HG03520 (cell line): ENCODE measurements at regions not wholly inside any gene's neighbourhood (a gene's known extent, or its start where the extent isn't known, plus 50 kb on each side); places are given as distances from the start of the nearest gene placed in this dataset.
"Not testable (repeated sequence)": the region's sequence is repeated elsewhere in the genome, so short reads cannot be mapped to it uniquely, and the experiment has no call there.

ENCODE experiments used
- ATAC-seq: cut with Tn5 transposase; IDR thresholded peaks from one replicate; pipeline ENCODE4 v1.9.1; 2021; ENCODE audit warnings: mild to moderate bottlenecking, moderate library complexity; ENCODE audit not compliant: unreplicated experiment

DNA sequence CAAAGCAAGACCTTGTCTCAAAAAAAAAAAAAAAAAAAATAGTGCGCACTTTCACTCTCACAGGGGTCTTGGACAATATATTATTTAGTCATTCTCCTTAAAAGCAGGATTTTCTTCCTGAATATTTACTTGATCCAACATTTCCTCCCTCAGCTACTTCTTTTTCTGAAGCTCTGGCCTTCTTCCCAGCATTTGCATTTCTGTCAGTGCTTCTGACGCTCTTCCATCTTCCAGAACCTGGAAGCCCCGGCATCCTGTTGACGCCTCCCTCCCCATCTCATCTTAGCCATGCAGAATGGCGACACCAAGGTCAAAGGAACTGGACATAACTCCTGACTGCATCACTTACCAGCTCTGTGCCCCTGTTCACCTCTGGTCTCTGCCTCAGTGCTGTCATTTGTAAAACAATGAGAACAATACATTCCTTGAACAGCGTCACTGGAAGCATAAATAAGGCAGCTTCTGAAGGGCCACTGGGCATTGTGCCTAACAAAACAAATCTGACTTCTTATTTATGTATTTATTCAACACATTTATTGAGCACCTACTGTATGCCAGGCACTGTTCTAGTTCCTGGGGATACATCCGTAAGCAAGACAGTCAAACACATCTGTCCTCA is 90.9 kb upstream of the MDM1 start:
- ATAC-seq: no peak

DNA sequence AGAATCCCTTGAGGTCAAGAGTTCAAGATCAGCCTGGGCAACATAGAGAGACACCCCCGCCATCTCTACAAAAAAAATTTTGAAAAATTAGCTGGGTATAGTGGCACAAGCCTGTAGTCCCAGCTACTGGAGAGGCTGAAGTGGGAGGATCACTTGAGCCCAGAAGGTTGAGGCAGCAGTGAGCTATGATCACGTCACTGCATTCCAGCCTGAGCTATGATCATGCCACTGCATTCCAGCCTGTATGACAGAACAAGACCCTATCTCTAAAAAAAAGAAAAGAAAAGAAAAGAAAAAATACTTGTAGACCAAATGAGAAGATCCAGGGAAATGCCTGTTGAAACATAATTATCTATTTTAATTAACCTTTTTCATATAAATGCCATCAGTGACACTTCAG is 93.8 kb upstream of the MDM1 start:
- no peak for ATAC-seq

DNA sequence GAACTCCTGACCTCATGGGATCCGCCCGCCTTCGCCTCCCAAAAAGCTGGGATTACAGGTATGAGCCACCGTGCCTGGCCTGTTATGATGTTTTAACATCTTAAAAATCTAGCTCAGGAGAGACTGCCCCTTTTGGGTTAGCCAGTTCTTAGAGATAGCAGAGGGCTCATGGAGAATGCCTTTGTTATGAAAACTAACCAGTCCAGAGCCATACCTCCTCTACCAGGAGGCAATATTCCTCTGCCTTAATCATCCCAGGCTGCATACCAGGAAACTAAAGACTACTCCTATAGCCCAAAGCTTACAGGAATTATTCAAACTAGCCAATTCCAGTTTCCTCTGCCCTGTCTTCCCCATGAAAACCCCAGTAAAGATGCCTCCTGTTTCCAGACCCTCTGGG is 96.0 kb upstream of the MDM1 start:
- no peak for ATAC-seq

DNA sequence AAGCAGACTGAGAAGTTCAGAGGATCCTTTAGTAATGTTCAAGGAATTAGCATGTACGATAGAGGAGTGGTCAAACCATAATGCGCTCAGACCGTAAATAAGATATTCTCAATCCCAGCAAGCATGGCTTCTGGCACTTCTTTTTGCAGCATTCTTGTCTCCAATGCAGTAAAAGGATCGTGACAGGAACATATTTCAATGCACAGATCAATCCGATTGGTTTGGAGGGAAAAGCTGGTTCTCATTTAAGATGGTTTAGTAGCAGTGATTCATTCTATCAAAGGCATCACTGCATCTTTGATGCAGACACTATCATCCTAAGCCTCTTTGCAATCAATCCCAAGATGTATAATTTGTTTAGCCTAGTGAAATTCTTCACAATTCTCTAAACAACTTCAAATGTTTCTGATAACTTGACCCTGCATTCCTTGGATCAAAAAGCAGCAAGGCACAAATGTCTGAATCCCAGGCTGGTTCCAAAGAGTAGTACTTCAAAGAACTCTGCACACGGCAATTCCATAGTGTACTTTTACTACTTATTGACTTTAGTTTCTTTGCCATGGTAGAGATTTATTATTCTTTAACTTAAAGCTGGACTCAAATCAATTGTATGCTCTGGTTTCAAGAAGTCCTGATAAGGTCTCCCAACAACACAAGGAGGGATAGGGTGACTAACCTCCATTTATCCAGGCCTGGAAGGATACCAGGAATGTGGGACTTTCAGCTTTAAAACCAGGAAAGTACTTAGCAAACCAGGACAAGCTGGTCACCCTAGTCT is 96.8 kb upstream of the MDM1 start:
- no peak for ATAC-seq

DNA sequence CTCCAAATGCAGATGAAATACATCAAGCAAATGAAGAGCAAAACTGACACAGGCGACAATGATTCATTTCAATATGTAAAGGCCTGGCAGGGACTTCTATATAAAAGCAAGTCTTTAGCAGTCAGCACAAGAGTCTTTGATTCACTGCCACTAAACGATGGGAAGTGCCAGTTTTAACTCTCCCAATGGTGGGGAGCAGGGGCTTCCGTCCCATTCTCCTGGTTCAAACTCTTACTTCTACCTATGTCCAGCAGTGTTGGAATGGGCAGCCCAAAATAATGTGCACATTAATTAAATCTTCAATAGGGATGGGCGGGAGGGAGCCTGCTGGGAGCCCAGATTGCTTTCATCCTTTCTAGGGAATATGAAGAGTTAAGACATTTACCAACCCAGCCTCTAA is 97.5 kb upstream of the MDM1 start:
- ATAC-seq: no peak

DNA sequence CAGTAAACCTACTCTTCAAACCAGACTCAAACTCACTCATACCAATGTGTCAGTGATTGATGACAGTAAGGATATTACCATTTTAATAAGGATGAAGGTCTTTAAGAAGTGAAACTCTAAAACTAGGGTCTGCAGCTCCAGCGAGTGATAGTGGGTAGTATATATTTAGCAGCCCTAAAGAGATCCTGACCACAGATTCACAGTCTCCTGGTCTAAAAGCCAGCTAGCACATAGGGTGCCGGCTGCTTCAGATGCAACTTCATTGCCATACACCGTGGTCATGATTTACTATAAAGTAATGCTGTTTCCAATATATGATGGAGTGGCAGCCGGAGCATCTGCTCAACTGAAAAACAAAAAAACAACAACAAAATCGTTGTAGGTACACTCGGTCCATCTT is 99.6 kb upstream of the MDM1 start:
- ATAC-seq: no peak

DNA sequence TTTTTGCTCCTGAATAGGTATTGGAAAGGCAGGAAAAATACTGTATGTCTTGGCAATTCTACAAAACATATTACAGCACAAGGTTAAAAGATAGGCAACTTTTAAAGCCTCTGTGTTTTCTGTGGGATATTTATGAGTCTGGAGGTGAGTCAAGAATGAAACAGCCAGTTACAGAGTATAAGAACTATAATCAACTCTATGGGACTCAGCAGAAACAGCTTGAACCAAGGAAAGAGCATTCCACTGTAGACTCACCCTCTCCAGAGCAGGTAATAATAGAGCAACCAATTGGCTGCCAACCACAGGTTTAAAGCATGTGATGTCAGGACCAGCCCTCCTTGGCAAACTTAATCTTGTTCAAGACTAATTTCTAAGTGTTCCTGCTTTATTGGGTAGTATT is 100.5 kb upstream of the MDM1 start:
- ATAC-seq: no peak

DNA sequence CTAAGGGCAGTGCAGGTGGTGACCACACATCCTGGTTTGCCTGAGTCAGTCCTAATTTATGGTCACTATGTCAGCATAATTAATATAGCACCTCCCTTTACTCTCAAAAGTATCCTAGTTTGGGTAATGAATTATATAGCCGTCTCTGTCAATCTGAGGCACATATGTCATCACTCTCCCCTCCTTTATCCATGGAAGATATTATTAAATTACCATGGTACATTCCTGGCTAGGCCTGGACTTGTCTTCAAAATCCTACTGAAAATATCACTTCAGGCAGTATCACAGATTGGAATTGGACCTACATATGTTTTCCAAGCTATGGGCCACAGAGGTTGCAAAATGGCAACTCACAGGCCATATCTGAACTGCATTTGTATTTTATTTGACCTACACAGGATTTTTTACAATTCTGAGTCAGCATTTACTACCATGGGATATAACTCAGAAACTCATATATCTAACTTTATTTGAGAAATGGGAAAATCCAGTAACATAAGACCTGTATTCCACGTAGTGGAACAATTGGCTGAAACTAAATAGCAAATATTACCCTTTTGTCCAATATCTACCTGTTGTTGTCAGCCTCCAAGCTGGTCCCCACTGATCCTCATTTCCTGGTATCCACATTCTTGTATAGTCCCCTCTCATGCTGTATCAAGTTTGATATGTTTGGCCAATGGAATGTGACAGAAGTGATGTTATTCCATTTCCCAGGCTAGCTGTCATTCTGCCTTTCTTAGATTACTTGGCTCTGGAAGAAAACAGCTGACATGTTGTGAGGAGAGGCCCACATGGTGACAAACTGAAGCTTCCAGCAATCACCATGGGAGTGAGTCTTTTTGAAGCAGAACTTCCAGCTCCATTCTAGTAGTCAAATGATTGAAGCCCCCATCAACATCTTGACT is 102.5 kb upstream of the MDM1 start:
- no peak for ATAC-seq

DNA sequence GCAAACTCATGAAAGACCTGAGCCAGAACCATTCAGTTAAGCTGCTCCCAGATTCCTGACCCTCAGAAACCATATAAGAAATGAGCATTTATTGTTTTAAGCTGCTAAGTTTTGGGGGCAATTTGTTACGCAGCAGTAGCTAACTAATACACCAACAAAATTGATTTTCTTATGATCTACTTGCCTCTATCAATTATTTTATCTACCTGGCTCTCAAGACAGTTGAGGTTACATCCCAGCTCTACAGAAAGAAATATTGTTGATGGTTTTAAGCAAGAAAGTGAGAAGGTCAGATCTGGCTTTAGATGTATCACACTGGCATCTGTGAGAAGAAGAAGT is 103.1 kb upstream of the MDM1 start:
- ATAC-seq: no peak

DNA sequence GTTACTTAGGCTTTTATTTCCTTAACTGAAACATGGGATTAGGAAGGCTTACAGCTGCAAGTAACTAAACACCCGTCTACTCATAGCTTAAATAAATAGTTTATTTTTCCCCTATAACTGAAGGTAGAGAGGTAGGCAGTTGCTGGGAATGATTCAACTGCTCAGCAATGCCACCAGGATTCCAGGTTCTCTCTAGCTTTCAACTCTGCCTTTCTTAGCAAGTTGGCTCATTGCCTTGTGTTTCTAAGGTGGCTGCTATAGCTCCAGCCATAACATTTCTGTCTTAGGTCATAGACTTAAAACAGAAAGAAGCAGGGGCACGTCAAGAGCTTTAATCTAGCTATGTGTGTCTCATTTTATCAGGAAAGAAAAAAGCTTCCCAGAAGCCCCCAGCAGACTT is 103.7 kb upstream of the MDM1 start:
- ATAC-seq: no peak

DNA sequence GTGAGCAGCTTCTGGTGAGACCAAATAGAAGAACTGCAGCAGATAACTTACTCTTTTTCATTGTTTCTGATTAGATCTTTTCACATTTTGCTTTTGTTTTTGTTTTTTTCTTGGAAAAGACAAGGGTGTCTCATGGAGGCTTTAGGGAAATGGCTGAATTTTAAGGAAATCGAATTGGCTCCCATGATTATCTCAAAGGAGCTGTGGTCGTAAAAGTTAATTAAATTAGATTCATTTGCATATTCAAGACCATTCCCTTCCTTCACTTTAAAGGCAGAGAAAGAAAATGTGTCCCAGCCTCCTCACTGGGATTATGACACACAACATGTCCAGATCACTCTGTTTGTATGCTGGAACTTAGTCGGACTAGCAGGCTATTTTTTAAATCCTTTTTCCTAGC is 106.4 kb upstream of the MDM1 start:
- ATAC-seq: no peak

DNA sequence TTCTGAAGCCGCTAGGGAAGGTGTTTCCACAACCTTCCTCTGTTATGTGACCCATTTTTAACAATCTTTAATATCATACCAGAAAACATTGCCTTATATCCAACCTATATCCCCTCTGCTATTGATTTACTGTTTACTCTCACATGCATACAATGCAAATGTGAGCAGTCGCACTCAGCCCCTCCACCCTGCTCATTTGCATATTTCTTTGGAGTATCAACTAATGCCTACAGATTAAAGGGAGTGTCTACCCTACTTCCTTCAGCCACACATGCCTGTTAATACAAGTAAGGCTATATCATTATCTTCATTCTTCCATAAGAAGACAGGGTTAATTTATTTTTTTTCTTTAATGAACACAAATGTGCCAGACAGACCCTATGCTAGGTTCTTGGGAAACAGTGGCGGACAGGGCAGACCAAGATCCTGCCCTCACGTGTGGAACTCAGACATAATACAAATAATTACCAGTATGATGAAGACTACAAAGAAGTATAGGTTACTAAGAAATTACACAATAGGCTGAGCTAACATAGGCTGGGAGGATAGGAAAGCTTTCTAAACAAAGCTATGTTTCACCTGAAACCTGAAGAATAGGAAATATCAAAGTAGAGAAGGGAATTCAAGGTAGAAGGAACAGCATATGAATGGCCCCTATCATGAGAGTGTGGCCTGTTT is 107.3 kb upstream of the MDM1 start:
- ATAC-seq: no peak

DNA sequence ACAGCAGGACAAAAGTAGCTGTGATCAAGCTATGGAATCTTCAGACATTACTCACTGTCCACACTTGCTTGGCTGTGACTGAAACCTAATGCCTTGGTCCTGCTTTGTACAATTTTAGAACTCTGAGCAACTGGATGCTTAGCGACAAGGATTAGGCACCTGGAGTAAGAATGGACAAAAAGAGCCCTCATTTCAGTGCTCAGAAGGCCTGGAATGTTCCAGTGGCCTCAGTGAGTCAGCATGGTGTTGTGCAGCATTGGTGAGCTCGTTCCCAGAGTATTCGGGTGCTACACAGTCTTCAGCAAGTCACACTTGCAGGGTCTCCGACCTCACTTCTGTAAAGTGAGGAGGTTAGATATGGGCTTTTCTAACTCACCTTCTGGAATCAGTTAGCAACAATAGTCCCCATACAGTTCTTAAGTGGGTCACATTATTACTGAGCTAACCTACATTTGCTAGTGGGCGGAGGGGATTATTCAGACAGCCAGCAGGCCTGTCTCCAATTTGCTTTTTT is 108.0 kb upstream of the MDM1 start:
- ATAC-seq: no peak

DNA sequence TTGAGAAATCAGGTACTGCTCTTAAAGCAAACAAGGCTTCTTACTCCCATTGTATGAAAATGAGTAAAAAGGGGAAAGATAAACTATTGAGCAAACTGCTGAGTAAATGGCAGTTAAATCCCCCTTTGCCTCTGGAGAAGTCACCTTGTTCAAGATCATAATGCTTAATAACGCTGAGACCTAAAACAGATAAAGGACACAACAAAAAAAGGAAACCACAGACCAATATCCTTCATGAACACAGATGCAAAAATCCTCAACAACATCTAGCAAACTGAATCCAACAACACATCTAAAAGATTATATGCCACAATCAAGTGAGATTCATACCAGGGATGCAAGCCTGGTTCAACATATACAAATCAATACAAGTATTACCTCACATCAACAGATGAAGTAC is 109.0 kb upstream of the MDM1 start:
- ATAC-seq: no peak

DNA sequence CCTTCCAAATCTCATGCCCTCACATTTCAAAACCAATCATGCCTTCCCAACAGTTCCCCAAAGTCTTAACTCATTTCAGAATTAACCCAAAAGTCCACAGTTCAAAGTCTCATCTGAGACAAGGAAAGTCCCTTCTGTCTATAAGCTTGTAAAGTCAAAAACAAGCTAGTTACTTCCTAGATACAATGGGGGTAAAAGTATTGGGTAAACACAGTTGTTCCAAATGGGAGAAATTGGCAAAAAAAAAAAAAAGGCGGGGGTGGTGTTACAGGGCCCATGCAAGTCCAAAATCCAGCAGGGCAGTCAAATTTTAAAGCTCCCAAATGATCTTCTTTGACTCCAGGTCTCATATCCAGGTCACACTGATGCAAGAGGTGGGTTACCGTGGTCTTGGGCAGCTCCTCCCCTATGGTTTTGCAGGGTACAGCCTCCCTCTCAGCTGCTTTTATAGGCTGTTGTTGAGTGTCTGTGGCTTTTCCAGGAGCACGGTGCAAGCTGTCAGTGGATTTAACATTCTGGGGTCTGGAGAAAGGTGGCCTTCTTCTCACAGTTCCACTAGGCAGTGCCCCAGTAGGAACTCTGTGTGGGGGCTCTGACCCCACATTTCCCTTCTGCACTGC is 110.3 kb upstream of the MDM1 start:
- ATAC-seq: not testable (repeated sequence)

DNA sequence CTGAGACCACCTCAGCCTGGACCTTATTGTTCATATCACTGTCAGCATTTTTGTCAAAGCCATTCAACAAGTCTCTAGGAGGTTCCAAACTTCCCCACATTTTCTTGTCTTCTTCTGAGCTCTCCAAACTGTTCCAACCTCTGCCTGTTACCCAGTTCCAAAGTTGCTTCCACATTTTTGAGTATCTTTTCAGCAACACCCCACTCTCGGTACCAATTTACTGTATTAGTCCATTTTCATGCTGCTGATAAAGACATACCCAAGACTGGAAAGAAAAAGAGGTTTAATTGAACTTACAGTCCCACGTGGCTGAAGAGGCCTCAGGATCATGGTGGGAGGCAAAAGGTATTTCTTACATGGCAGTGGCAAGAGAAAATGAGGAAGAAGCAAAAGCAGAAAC is 111.5 kb upstream of the MDM1 start:
- ATAC-seq: not testable (repeated sequence)

DNA sequence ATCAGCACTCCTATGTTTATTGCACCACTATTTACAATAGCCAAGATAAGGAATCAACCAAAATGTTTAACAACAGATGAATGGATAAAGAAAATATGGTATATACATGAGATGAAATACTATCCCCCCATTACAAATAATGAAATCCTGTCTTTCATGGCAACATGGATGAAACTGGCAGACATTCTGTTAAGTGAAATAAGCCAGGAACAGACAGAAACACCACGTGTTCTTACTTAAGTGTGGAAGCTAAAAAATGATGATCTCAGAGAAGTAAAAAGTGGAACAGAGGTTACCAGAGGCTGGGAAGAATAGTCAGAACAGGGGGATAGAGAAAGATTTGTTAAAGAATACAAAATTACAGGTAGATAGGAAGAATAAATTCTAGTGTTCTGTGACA is 113.7 kb upstream of the MDM1 start:
- no peak for ATAC-seq

DNA sequence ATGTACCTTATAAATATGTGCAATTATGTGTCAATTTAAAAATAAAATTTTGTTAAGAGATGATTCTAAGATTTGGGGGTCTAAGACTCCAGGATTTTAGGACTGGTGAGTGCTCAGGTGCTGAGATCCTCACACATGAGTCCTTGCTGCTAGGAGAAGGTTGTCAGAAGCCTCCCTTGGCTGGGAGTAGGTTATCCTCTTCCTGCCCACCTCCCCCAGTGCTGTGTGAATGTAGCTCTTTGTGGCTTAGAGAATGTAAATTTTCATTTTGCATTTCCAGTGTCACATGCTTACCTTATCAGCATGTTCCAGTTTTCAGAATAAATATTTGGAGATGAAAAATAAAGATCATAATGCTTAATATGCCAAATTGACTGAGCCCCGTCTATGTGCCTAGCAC is 114.2 kb upstream of the MDM1 start:
- ATAC-seq: no peak

DNA sequence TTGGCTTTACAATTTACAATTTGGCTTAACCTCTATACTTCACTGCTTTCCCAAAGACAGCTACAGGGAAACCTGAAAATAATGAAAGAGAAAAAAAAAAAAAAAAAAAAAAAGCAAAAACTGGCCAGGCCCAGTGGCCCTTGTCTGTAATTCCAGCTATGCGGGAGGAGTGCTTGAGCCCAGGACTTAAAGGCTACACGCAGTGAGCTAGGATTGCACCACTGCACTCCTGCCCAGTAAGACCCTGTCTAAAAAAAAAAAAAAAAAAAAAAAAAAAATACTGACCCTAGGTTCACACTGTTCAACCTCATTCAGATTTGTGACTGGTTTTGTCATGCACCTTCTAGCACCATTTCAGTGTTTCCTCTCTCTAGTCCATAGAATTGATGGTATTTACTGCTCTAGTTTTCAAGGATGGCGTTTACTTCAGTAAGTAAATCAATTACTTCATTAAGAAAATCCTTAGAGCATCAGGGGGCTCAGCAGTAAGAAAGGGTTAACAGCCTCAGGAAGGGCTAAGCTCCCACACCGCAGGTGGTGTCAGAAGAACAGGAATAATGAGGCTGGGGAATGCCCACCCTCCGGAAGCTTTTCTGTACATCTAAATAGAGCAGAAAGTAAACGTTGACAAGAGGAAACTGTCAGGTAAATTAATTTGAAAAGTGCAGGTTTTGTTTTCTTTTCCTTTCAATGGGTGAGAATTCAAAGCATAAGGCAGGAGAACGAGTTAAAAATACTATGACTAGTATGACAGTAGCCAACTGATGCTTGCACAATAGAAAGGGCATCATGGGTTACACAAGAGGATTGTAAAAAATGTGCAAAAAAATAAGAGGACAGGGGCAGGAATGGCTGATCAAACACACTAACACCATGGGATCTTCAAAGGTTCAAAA is 115.0 kb upstream of the MDM1 start:
- no peak for ATAC-seq

DNA sequence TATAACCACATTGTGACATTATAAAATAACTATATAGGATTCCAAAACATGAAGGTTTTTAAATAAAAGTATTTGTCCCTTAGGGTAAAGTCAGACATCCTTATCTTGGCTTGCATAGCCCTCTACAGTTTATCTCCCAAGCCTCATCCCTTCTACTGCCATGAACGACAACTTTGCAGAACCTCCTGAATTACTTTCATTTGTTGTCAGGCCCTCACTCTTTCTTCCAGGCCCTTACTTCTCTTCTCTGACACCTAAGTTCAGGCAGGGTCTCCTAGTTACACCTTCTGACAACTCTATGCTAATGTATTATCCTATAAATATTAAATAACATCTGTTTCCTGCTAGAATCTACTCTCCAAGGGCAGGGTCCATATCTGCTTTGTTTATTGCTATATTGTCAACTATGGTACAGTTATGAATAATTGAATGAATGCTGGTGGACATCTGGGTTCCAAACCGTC is 115.7 kb upstream of the MDM1 start:
- no peak for ATAC-seq
